H1 (cell line): ENCODE measurements at regions not wholly inside any gene's neighbourhood (a gene's known extent, or its start where the extent isn't known, plus 50 kb on each side); places are given as distances from the start of the nearest gene placed in this dataset.

ENCODE experiments used
- CTCF ChIA-PET: fragments of 300-600 bp; sonication (Branson Sonifier 250); formaldehyde crosslinking; loops from one replicate; lab custom pipeline; 2021; ENCODE audit not compliant: partially characterized antibody; lab: Charles Lee
- POLR2A ChIA-PET: fragments of 300-600 bp; sonication (Branson Sonifier 250); formaldehyde crosslinking; loops from one replicate; lab custom pipeline; 2021; ENCODE audit warnings: inconsistent platforms; ENCODE audit not compliant: partially characterized antibody; lab: Charles Lee
- DNase-seq, 2 experiments: peaks; one replicate each; pipeline versions ENCODE4 v3.0.0 to v3.0.0-alpha.2; 2010 to 2022; ENCODE audit warnings: low spot score in 2 of 2, low read depth in 1 of 2, mixed read lengths in 1 of 2
- FAIRE-seq: peaks from 2 replicates; lab custom pipeline; 2011; peaks lifted over from hg19 to GRCh38; lab: Jason Lieb, UNC
- H2AFZ ChIP-seq: 2 replicates; pipeline ENCODE4 v1.8.1; 2012; ENCODE audit warnings: low read length, inconsistent platforms
- H2AK5ac ChIP-seq: 2 replicates; pipeline ENCODE4 v1.6.1; 2013; ENCODE audit warnings: low read depth, low read length
- H2BK120ac ChIP-seq: replicated peaks from 2 replicates; pipeline ENCODE3; 2013; ENCODE audit warnings: low read depth, low read length, inconsistent platforms
- H2BK12ac ChIP-seq: 2 replicates; pipeline ENCODE4 v1.6.1; 2013; ENCODE audit warnings: low read depth, low read length
- H2BK15ac ChIP-seq: 2 replicates; pipeline ENCODE4 v1.6.1; 2013; ENCODE audit warnings: low read length
- H2BK20ac ChIP-seq: 2 replicates; pipeline ENCODE4 v1.6.1; 2013; ENCODE audit warnings: low read length
- H2BK5ac ChIP-seq: 2 replicates; pipeline ENCODE4 v1.6.1; 2013; ENCODE audit warnings: low read depth, low read length
- H3K14ac ChIP-seq: 2 replicates; pipeline ENCODE4 v1.6.1; 2013; ENCODE audit warnings: inconsistent platforms; ENCODE audit not compliant: insufficient read length
- H3K18ac ChIP-seq: 2 replicates; pipeline ENCODE4 v1.6.1; 2013; ENCODE audit warnings: low read length; ENCODE audit errors: extremely low read depth
- H3K23ac ChIP-seq: 2 replicates; pipeline ENCODE4 v1.6.1; 2013; ENCODE audit warnings: inconsistent platforms; ENCODE audit not compliant: insufficient read length
- H3K23me2 ChIP-seq: 2 replicates; pipeline ENCODE4 v1.6.1; 2013; ENCODE audit warnings: low read depth, low read length
- H3K27ac ChIP-seq: 2 replicates; pipeline ENCODE4 v1.6.1; 2011; ENCODE audit warnings: low read depth, low read length, inconsistent platforms
- H3K27me3 ChIP-seq, 4 experiments: replicated peaks in 1 of 4; 1 replicate in 1 of 4; 2 replicates in 3 of 4; pipeline versions ENCODE4 v1.6.1 to v1.8.1; 2011 to 2013; ENCODE audit warnings: low read length in 3 of 4, mild to moderate bottlenecking in 3 of 4, inconsistent platforms in 2 of 4, mixed read lengths in 2 of 4, moderate library complexity in 1 of 4; ENCODE audit not compliant: control insufficient read depth in 3 of 4, insufficient read depth in 3 of 4; ENCODE audit errors: extremely low read depth in 1 of 4
- H3K36me3 ChIP-seq, 4 experiments: 2 replicates each; pipeline versions ENCODE4 v1.6.1 to v1.8.1; 2011 to 2013; ENCODE audit warnings: mild to moderate bottlenecking in 4 of 4, low read length in 3 of 4, moderate library complexity in 2 of 4, control low read depth in 1 of 4, inconsistent platforms in 1 of 4; ENCODE audit not compliant: insufficient read depth in 4 of 4, control insufficient read depth in 2 of 4
- H3K4ac ChIP-seq: replicated peaks from 2 replicates; pipeline ENCODE3; 2013; ENCODE audit warnings: low read length, low read depth, mixed read lengths, inconsistent platforms; ENCODE audit not compliant: insufficient read length
- H3K4me1 ChIP-seq, 4 experiments: replicated peaks in 1 of 4; 1 replicate in 1 of 4; 2 replicates in 3 of 4; pipeline versions ENCODE4 v1.6.1 to v1.8.1; 2011 to 2013; ENCODE audit warnings: low read length in 3 of 4, inconsistent platforms in 2 of 4, mixed read lengths in 1 of 4; ENCODE audit not compliant: insufficient read depth in 4 of 4, control insufficient read depth in 3 of 4
- H3K4me2 ChIP-seq, 2 experiments: 2 replicates each; pipeline versions ENCODE4 v1.6.1 to v1.8.1; 2011 to 2013; ENCODE audit warnings: low read depth in 2 of 2, low read length in 2 of 2, control low read depth in 1 of 2, inconsistent platforms in 1 of 2, mild to moderate bottlenecking in 1 of 2; ENCODE audit not compliant: insufficient read depth in 1 of 2
- H3K4me3 ChIP-seq, 4 experiments: fragments of 200-600, 300-600 bp in 1 of 4; sonication (generic), shearing (Covaris generic), sonication (Bioruptor Twin) in 1 of 4; 2 replicates each; pipeline versions ENCODE4 v1.5.1 to v1.8.1; 2011 to 2016; ENCODE audit warnings: low read length in 4 of 4, low read depth in 3 of 4, control low read depth in 2 of 4, inconsistent platforms in 2 of 4, mild to moderate bottlenecking in 2 of 4, mixed read lengths in 1 of 4, moderate library complexity in 1 of 4; ENCODE audit not compliant: insufficient read depth in 2 of 4; ENCODE audit errors: extremely low read depth in 1 of 4
- H3K56ac ChIP-seq: replicated peaks from 2 replicates; pipeline ENCODE3; 2013; ENCODE audit warnings: low read depth, mild to moderate bottlenecking, mixed read lengths, low read length, inconsistent platforms; ENCODE audit not compliant: insufficient read length
- H3K79me1 ChIP-seq: 2 replicates; pipeline ENCODE4 v1.6.1; 2013; ENCODE audit warnings: low read depth, low read length, control low read depth
- H3K79me2 ChIP-seq, 2 experiments: 2 replicates each; pipeline versions ENCODE4 v1.6.1 to v1.8.1; 2012 to 2013; ENCODE audit warnings: low read length in 2 of 2, mild to moderate bottlenecking in 2 of 2, inconsistent platforms in 1 of 2; ENCODE audit not compliant: insufficient read depth in 2 of 2, control insufficient read depth in 1 of 2
- H3K9ac ChIP-seq, 4 experiments: replicated peaks in 1 of 4; 1 replicate in 1 of 4; 2 replicates in 3 of 4; pipeline versions ENCODE4 v1.6.1 to v1.8.1; 2011 to 2013; ENCODE audit warnings: low read depth in 3 of 4, low read length in 3 of 4, control low read depth in 2 of 4, mild to moderate bottlenecking in 2 of 4, moderate library complexity in 2 of 4, inconsistent platforms in 1 of 4; ENCODE audit errors: extremely low read depth in 1 of 4
- H3K9me3 ChIP-seq, 2 experiments: 2 replicates each; pipeline versions ENCODE4 v1.6.1 to v1.8.1; 2012 to 2013; ENCODE audit warnings: mild to moderate bottlenecking in 2 of 2, moderate library complexity in 2 of 2, control low read depth in 1 of 2, inconsistent platforms in 1 of 2, low read depth in 1 of 2, low read length in 1 of 2, mixed read lengths in 1 of 2; ENCODE audit not compliant: insufficient read depth in 2 of 2
- H4K20me1 ChIP-seq, 2 experiments: replicated peaks in 1 of 2; 2 replicates each; pipeline versions ENCODE3 to v1.8.1; 2011 to 2013; ENCODE audit warnings: inconsistent platforms in 2 of 2, low read length in 2 of 2, mild to moderate bottlenecking in 1 of 2; ENCODE audit not compliant: insufficient read depth in 2 of 2, control insufficient read depth in 1 of 2
- H4K5ac ChIP-seq: 2 replicates; pipeline ENCODE4 v1.6.1; 2013; ENCODE audit warnings: low read length, low read depth, mixed read lengths, inconsistent platforms; ENCODE audit not compliant: insufficient read length
- H4K8ac ChIP-seq: 2 replicates; pipeline ENCODE4 v1.8.0; 2013; ENCODE audit warnings: mild to moderate bottlenecking, moderate library complexity, low read length, inconsistent platforms; ENCODE audit not compliant: insufficient read depth; ENCODE audit errors: extremely low read depth
- H4K91ac ChIP-seq: replicated peaks from 2 replicates; pipeline ENCODE3; 2013; ENCODE audit warnings: low read length, mixed read lengths, inconsistent platforms; ENCODE audit not compliant: insufficient read length
- CBX5 ChIP-seq: fragments of 300-800, 300-1000 bp; sonication (generic); IDR thresholded peaks from 2 replicates; pipeline ENCODE4 v1.7.1; 2016; ENCODE audit warnings: antibody characterized with exemption, low read length, low read depth
- EGR1 ChIP-seq: IDR thresholded peaks from 2 replicates; pipeline ENCODE4 v1.6.1; 2011; ENCODE audit warnings: low read depth, low read length, borderline replicate concordance
- FOSL1 ChIP-seq: IDR thresholded peaks from 2 replicates; pipeline ENCODE4 v1.6.1; 2011; ENCODE audit warnings: mild to moderate bottlenecking, low read depth, low read length, moderate library complexity; ENCODE audit not compliant: insufficient read depth
- HDAC2 ChIP-seq, 2 experiments: fragments of 300-600 bp in 1 of 2; sonication (generic) in 1 of 2; IDR thresholded peaks; 2 replicates each; pipeline ENCODE4 v1.6.1; 2011 to 2012; ENCODE audit warnings: low read depth in 2 of 2, low read length in 2 of 2, mild to moderate bottlenecking in 2 of 2, moderate library complexity in 2 of 2, borderline replicate concordance in 1 of 2, inconsistent platforms in 1 of 2
- JUN ChIP-seq: IDR thresholded peaks from 2 replicates; pipeline ENCODE4 v1.6.1; 2011; ENCODE audit warnings: low read depth, mild to moderate bottlenecking, improper control_type of control experiment, low read length
- PHF8 ChIP-seq: fragments of 200-600 bp; sonication (generic); conservative IDR thresholded peaks from 2 replicates; pipeline ENCODE4 v1.7.1; 2012; ENCODE audit warnings: low read depth, mild to moderate bottlenecking, inconsistent platforms, low read length, moderate library complexity
- POLR2A ChIP-seq, 2 experiments: IDR thresholded peaks; 1 replicate in 1 of 2; 2 replicates in 1 of 2; pipeline ENCODE4 v1.6.1; 2011; ENCODE audit warnings: low read depth in 2 of 2, low read length in 2 of 2, mild to moderate bottlenecking in 2 of 2; ENCODE audit errors: control extremely low read depth in 1 of 2
- WGBS, 2 experiments: shearing (Covaris generic) in 1 of 2; methylation state at CpG; one replicate each; pipeline versions ENCODE4 v1.1.6 to v1.1.7; 2013 to 2015; ENCODE audit warnings: low lambda C conversion rate in 2 of 2, mixed read lengths in 2 of 2, inconsistent platforms in 1 of 2, low coverage in 1 of 2, missing lambda C conversion rate in 1 of 2; ENCODE audit not compliant: insufficient replicate concordance in 2 of 2, insufficient coverage in 1 of 2, insufficient read length in 1 of 2; ENCODE audit errors: extremely low coverage in 1 of 2, missing lambda C conversion rate in 1 of 2; 5-methylcytosine and 5-hydroxymethylcytosine counted together

GRCh38 chr10:62517252-62517651 lies 143.1 kb downstream of the ZNF365 start:
- POLR2A ChIA-PET: no interaction called here
- FAIRE-seq: no peak
- TF ChIP-seq HDAC2 (IDR thresholded peaks at IDR 0.05; ENCODE audit: borderline replicate concordance in 1 of 2, low read depth in 2 of 2, low read length in 2 of 2) (no peak), CBX5 (no peak), POLR2A (IDR thresholded peaks at IDR 0.05; ENCODE audit: control extremely low read depth in 1 of 2, low read depth in 2 of 2, low read length in 2 of 2) (no peak), PHF8 (no peak), JUN (no peak), FOSL1 (no peak), EGR1 (no peak)

More at GRCh38 chr10:62517252-62517651, 143.1 kb downstream of the ZNF365 start:
- Histone ChIP-seq H4K8ac (no peak overlapping the region), H3K14ac (no peak overlapping the region), H2BK120ac (no peak overlapping the region), H4K20me1 (no peaks in the 10 kb centered on the region), H2BK12ac (no peak overlapping the region), H2AFZ (no peak overlapping the region), H3K4ac (no peak overlapping the region), H3K18ac (no peak overlapping the region), H2BK15ac (no peak overlapping the region), H2BK20ac (no peak overlapping the region), H3K23me2 (no peaks in the 10 kb centered on the region), H2AK5ac (no peak overlapping the region), H4K91ac (no peak overlapping the region), H3K36me3 (no peaks in the 10 kb centered on the region), H3K27me3 (no peaks in the 10 kb centered on the region; a peak in 1 of 7 replicates), H3K23ac (no peak overlapping the region), H3K4me1 (no peaks in the 10 kb centered on the region), H3K56ac (no peak overlapping the region), H3K27ac (no peak overlapping the region), H3K9me3 (no peaks in the 10 kb centered on the region), H3K9ac (no peak overlapping the region), H3K79me2 (no peaks in the 10 kb centered on the region), H3K4me2 (no peak overlapping the region), H3K79me1 (no peaks in the 10 kb centered on the region), H3K4me3 (no peak overlapping the region), H2BK5ac (no peak overlapping the region), H4K5ac (no peak overlapping the region)
- WGBS, 2 experiments: 94% methylated on average over 2 of the region's 2 CpGs; no CpG with 5 or more reads in 1 of the 2 experiments
- no peak for DNase-seq
- CTCF ChIA-PET: interaction anchor here (0.9 kb wide), 1 partner anchor 252 kb away, joined by 3 read pairs; no protein-coding TSS in a partner anchor
